GM12891 (cell line): ENCODE measurements at regions not wholly inside any gene's neighbourhood (a gene's known extent, or its start where the extent isn't known, plus 50 kb on each side); places are given as distances from the start of the nearest gene placed in this dataset.

Experiments
- PAX5 ChIP-seq: IDR thresholded peaks from 2 replicates; pipeline ENCODE4 v1.6.1; 2011; ENCODE audit warnings: low read length, moderate library complexity, mild to moderate bottlenecking; ENCODE audit not compliant: insufficient read depth, severe bottlenecking
- POLR2A ChIP-seq: IDR thresholded peaks from 2 replicates; pipeline ENCODE4 v1.6.1; 2011; ENCODE audit warnings: low read depth, low read length, control low read depth

GRCh38 chr2:58714238-58714637, 473.1 kb upstream of the FANCL start:
- TF ChIP-seq POLR2A: no peak
- no peak for TF ChIP-seq PAX5
